MCF 10A (cell line): ENCODE measurements at regions not wholly inside any gene's neighbourhood (a gene's known extent, or its start where the extent isn't known, plus 50 kb on each side); places are given as distances from the start of the nearest gene placed in this dataset.

Experiments used
- BruUV-seq: library from RNA; stranded (reverse); fragments of 400-500 nt; replicated peaks from 2 replicates; lab custom pipeline; 2021; lab: Mats Ljungman, UMichigan
- CTCF ChIA-PET: fragments of 300-600 bp; sonication (Branson Sonifier 250); formaldehyde crosslinking; extraction: SDS; loops from one replicate; lab custom pipeline; 2021; ENCODE audit warnings: antibody characterized with exemption, inconsistent platforms; lab: Yijun Ruan, JAX
- POLR2A ChIA-PET: fragments of 300-600, 350-650 bp; sonication (Branson Sonifier 250); formaldehyde crosslinking; extraction: SDS; loops from one replicate; lab custom pipeline; 2020; ENCODE audit warnings: antibody characterized with exemption, inconsistent platforms; lab: Yijun Ruan, JAX
- DNase-seq: peaks from one replicate; pipeline ENCODE4 v3.0.0-alpha.2; 2018; ENCODE audit not compliant: unreplicated experiment
- H3K27ac Mint-ChIP-seq: one replicate; pipeline ENCODE4 v1.8.0; 2022; ENCODE audit warnings: mild to moderate bottlenecking, low read depth, mixed read lengths; ENCODE audit not compliant: unreplicated experiment
- H3K27me3 Mint-ChIP-seq: one replicate; pipeline ENCODE4 v1.8.0; 2022; ENCODE audit warnings: mixed read lengths; ENCODE audit not compliant: insufficient read depth, unreplicated experiment
- H3K36me3 Mint-ChIP-seq: one replicate; pipeline ENCODE4 v1.8.0; 2022; ENCODE audit warnings: mild to moderate bottlenecking, moderate library complexity, mixed read lengths; ENCODE audit not compliant: insufficient read depth, unreplicated experiment
- H3K4me1 Mint-ChIP-seq: one replicate; pipeline ENCODE4 v1.8.0; 2022; ENCODE audit warnings: mixed read lengths; ENCODE audit not compliant: insufficient read depth, unreplicated experiment
- H3K4me3 Mint-ChIP-seq: one replicate; pipeline ENCODE4 v1.8.0; 2022; ENCODE audit warnings: mild to moderate bottlenecking, moderate library complexity, mixed read lengths; ENCODE audit not compliant: unreplicated experiment
- H3K9me3 Mint-ChIP-seq: one replicate; pipeline ENCODE4 v1.8.0; 2022; ENCODE audit warnings: mixed read lengths; ENCODE audit not compliant: unreplicated experiment
- intact Hi-C: fragments of 100-400 bp; cut with micrococcal nuclease; formaldehyde crosslinking; loops from 2 replicates; pipeline ENCODE4 v1.14.1; 2022
- TF ChIP-seq, protein P1 (sequence below): fragments of 200-600 bp; IDR thresholded peaks from one replicate; pipeline ENCODE4 v1.8.0; 2022; ENCODE audit warnings: antibody characterized with exemption, mild to moderate bottlenecking; ENCODE audit not compliant: unreplicated experiment

DNA sequence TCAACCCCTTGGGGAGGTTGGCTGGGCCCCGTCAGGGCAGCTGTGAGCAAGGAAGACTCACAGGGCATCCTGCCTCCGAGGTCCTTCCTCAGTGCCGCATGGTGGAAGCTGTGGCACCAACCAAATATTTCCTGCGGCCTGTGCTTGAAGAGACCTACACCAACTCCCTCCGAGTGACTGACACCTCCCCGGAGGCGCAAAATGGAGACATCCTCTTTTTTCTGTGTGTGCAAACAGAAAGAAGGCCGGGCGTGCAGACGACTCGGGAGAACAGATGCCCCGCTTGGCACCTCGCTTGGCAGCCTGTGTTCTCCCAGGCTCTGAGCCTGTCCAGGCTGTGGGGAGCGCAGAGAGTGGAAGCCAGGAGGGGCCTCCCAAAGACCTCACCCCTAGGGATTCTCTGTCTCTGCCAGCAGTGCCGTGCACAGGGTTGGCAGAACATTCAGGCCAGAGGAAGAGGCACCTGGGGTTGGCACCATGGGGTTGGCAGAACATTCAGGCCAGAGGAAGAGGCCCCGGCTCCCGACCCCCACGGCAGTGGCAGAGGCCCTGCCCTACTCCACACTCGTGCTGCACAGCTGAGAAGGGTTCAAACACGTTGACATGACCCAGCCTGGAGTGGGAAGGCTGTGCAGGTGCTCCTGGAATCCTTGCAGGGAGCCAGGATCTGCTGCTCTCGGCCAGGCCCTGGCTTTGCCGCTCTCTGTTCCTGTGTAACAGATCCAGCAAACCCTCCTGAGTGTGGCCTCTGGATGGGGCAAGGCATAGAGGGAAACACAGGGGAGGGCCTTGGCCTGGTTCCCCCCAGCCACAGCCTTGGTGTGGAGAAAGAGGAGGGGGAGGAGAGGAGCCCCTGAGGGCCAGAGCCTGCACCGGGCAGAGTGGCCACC, 805.5 kb downstream of the BRD1 start:
- TF ChIP-seq, protein P1, sequence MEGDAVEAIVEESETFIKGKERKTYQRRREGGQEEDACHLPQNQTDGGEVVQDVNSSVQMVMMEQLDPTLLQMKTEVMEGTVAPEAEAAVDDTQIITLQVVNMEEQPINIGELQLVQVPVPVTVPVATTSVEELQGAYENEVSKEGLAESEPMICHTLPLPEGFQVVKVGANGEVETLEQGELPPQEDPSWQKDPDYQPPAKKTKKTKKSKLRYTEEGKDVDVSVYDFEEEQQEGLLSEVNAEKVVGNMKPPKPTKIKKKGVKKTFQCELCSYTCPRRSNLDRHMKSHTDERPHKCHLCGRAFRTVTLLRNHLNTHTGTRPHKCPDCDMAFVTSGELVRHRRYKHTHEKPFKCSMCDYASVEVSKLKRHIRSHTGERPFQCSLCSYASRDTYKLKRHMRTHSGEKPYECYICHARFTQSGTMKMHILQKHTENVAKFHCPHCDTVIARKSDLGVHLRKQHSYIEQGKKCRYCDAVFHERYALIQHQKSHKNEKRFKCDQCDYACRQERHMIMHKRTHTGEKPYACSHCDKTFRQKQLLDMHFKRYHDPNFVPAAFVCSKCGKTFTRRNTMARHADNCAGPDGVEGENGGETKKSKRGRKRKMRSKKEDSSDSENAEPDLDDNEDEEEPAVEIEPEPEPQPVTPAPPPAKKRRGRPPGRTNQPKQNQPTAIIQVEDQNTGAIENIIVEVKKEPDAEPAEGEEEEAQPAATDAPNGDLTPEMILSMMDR = no peak
- Mint-ChIP-seq H3K4me3 (no peak overlapping the region), H3K4me1 (no peaks in the 10 kb centered on the region), H3K9me3 (peaks cover 10% of the 10 kb centered on the region), H3K27ac (no peak overlapping the region), H3K36me3 (peaks cover 18% of the 10 kb centered on the region), H3K27me3 (no peaks in the 10 kb centered on the region)
- DNase-seq = no peak
- intact Hi-C loops = no loop called here
- ChIA-PET POLR2A (no interaction called here), CTCF (no interaction called here)
- BruUV-seq = no TSS peak

DNA sequence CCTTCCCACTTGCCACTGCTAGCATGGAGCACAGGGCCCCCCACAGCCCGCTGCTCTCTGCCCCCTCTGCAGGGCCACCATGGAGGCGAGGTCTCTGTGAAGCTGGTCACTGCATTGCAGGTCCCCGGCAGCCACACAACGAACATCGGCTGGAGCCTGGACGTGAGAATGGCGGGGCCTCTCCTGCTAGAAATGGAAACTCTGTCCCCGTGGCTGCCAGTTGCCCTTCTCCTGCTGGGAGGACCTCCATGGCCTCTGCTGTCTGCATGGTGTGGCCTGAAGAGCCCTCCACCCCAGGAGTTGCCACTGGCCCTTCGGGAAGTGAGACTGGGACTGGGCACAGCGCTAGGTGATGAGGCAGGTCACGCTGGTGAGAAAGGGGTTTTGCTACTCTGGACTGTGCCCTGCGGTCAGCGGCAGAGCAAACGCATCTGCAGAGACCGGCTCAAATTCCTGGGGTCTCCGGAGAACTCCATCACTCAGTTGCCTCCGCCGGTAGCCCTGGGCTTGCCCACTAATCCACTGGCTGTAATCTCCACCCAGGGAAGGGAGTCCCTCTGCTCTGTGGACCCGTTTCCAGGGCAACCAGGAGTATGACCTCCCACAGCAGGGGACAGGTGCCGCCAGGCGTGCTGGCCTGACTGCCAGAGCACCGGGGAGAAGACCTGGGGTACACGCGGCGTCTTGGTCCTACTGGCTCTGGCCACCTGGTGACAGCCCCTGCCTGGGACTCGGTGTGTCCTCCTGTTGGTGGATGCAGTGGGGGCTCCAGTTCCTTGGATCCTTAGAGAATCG, 806.3 kb downstream of the BRD1 start:
- Mint-ChIP-seq H3K27me3 (no peaks in the 10 kb centered on the region), H3K27ac (no peak overlapping the region)

DNA sequence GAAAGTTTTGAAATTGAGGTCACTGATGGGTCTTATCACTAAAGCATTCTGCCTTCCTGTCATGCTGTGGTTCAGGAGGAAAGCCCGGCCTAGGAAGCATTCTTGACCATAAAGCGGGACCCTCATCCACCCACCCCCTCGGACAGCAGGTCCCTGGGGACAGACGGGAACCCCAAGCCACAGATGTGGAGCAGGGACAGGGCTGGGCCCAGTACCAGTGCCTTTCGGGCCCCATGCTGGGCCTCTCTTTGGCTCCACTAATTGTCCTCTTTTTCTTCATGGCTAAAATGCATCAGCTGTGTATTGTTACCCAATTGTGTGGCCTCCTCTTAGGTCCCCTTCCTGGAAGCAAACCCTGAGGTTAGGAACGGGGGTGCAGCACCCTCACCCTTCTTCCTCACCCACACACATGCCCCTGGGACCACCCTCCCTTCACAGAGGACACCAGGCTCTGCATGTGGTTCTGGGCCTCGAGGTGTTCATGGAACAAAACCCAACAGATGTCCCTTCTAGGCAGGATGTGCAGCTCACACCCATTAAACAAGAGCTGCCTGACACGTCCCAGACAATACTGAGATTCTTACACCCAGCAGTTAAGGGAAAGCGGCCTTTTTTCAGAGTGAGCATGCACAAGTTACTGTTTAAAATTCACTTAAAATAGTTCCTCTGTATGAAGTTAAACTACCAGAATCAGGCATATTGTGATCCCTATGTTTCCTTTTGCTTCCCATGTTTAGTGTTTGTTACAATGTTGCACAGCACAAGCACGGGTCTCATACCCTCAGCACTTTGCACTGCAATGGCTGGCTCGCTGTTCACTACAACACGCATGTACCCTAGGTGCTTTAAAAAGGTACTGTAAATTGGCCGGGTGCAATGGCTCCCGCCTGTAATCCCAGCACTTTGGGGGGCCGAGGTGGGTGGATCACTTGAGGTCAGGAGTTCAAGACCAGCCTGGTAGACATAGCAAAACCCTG, 807.6 kb downstream of the BRD1 start:
- peaks cover 6% of the 10 kb centered on the region for H3K9me3 Mint-ChIP-seq
- H3K27me3 Mint-ChIP-seq = no peaks in the 10 kb centered on the region
- no peak for DNase-seq
- H3K27ac Mint-ChIP-seq = no peak overlapping the region
- H3K4me3 Mint-ChIP-seq = no peak overlapping the region
- H3K36me3 Mint-ChIP-seq = peaks cover 12% of the 10 kb centered on the region
- intact Hi-C loops = no loop called here
- TF ChIP-seq, protein P1 = no peak
- H3K4me1 Mint-ChIP-seq = no peaks in the 10 kb centered on the region
- CTCF ChIA-PET = no interaction called here
- no TSS peak for BruUV-seq
- POLR2A ChIA-PET = no interaction called here

More for the DNA sequence above, 806.3 kb downstream of the BRD1 start:
- peaks cover 18% of the 10 kb centered on the region for H3K36me3 Mint-ChIP-seq
- TF ChIP-seq, protein P1 = no peak
- intact Hi-C loops = no loop called here
- no TSS peak for BruUV-seq
- no peak for DNase-seq
- CTCF ChIA-PET = no interaction called here
- H3K4me3 Mint-ChIP-seq = no peak overlapping the region
- H3K9me3 Mint-ChIP-seq = peaks cover 6% of the 10 kb centered on the region
- H3K4me1 Mint-ChIP-seq = no peaks in the 10 kb centered on the region
- POLR2A ChIA-PET = no interaction called here
